ENCODE measurements at regions not wholly inside any gene's neighbourhood (a gene's known extent, or its start where the extent isn't known, plus 50 kb on each side); places are given as distances from the start of the nearest gene placed in this dataset.

GRCh38 chr5:120014535-120014934 is 385.2 kb downstream of the FAM170A start:
- TF ChIP-seq POLR2AphosphoS5 (IDR thresholded peaks at IDR 0.05) (no peak), EP300 (IDR thresholded peaks at IDR 0.05) (no peak)
- TF ChIP-seq, protein P1, sequence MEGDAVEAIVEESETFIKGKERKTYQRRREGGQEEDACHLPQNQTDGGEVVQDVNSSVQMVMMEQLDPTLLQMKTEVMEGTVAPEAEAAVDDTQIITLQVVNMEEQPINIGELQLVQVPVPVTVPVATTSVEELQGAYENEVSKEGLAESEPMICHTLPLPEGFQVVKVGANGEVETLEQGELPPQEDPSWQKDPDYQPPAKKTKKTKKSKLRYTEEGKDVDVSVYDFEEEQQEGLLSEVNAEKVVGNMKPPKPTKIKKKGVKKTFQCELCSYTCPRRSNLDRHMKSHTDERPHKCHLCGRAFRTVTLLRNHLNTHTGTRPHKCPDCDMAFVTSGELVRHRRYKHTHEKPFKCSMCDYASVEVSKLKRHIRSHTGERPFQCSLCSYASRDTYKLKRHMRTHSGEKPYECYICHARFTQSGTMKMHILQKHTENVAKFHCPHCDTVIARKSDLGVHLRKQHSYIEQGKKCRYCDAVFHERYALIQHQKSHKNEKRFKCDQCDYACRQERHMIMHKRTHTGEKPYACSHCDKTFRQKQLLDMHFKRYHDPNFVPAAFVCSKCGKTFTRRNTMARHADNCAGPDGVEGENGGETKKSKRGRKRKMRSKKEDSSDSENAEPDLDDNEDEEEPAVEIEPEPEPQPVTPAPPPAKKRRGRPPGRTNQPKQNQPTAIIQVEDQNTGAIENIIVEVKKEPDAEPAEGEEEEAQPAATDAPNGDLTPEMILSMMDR (IDR thresholded peaks at IDR 0.05) = no peak

All from sigmoid colon (tissue), 4 donors.